ENCODE measurements at regions not wholly inside any gene's neighbourhood (a gene's known extent, or its start where the extent isn't known, plus 50 kb on each side); places are given as distances from the start of the nearest gene placed in this dataset.

DNA sequence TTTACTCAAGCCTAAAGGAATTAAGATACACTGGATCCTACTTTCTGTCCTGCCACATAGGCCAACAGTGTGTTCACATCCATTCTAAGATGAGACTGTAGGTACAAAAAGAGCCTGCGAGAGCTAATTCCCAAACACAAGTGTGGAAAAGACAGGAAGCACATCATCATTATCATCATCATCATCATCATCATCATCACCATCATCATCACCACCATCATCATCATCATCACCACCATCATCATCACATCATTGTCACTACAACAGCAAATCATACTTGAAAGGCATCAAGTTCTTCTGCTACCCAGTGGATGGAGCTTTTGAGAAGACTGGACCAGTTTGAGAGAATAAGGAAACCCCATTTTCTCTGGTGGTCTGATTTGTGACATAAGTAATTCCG is 268.1 kb downstream of the HS3ST3A1 start:
- H3K79me2 ChIP-seq (ENCODE audit: insufficient read depth, low read length): no peaks in the 10 kb centered on the region
- peaks cover 0 to 2% (median 0%) of the 10 kb centered on the region in 7 donors for H3K9me3 Mint-ChIP-seq
- H3K27me3 Mint-ChIP-seq (ENCODE audit: low read depth in 3 of 3): peaks cover 3 to 7% (median 4%) of the 10 kb centered on the region in 3 donors
- no peaks in the 10 kb centered on the region for H4K20me1 ChIP-seq (ENCODE audit: insufficient read depth, low read length)
- 100% methylated on average over 1 of the region's 2 CpGs for WGBS (ENCODE audit: insufficient coverage)
- H3K4me2 ChIP-seq (replicated peaks; ENCODE audit: extremely low read depth, low read length, poor library complexity, severe bottlenecking): no peak overlapping the region
- no peak overlapping the region for H3K27ac Mint-ChIP-seq
- H3K27ac ChIP-seq (ENCODE audit: low read depth in 1 of 2, low read length in 2 of 2): no peak overlapping the region
- no peak for TF ChIP-seq CTCF (IDR thresholded peaks at IDR 0.05)
- H3K4me1 Mint-ChIP-seq: peaks cover 5% of the 10 kb centered on the region
- H3K9ac ChIP-seq (ENCODE audit: insufficient read depth, low read length, poor library complexity, severe bottlenecking): no peak overlapping the region
- H2AFZ ChIP-seq (ENCODE audit: insufficient read depth, low read depth, low read length, poor library complexity, severe bottlenecking): no peak overlapping the region
- no peaks in the 10 kb centered on the region for H3K9me3 ChIP-seq (replicated peaks in 1 of 2; ENCODE audit: control insufficient read depth in 1 of 2, insufficient read depth in 1 of 2, low read length in 2 of 2)
- no peaks in the 10 kb centered on the region for H3K36me3 ChIP-seq (replicated peaks in 1 of 2; ENCODE audit: control insufficient read depth in 1 of 2, insufficient read depth in 2 of 2, low read length in 2 of 2)
- peaks cover 4 to 6% of the 10 kb centered on the region in 2 donors for H3K27me3 ChIP-seq (ENCODE audit: control insufficient read depth in 2 of 2, insufficient read depth in 2 of 2, low read length in 2 of 2)
- H3K4me3 ChIP-seq (replicated peaks in 1 of 3; ENCODE audit: low read depth in 2 of 3, low read length in 3 of 3): no peak overlapping the region
- H3K4me1 ChIP-seq (ENCODE audit: control insufficient read depth in 1 of 2, insufficient read depth in 2 of 2, low read length in 2 of 2): no peaks in the 10 kb centered on the region
- intact Hi-C loops (cut with micrococcal nuclease): no loop called here
- no peaks in the 10 kb centered on the region for H3K36me3 Mint-ChIP-seq
- no peak overlapping the region for H3K4me3 Mint-ChIP-seq
- no peak for DNase-seq

DNA sequence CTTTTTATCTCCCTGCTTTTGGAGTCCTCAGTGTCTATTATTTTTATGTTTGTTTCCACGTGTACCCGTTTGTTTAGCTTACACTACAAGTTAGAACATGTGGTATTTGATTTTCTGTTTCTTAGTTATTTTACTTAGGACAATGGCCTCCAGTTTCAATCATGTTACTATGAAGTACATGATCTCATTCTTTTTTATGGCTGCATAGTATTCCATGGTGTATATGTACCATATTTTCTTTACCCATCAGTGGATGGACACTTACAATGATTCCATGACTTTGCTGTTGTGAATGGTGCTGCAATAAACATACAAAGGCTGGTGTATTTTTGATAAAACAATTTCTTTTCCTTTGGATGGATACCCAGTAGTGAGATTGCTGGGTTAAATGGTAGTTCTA is 269.5 kb downstream of the HS3ST3A1 start:
- H3K27ac Mint-ChIP-seq: no peak overlapping the region
- no CpG with 5 or more reads among the region's 2 CpGs for WGBS (ENCODE audit: insufficient coverage)
- Histone ChIP-seq H3K27me3 (ENCODE audit: control insufficient read depth in 2 of 2, insufficient read depth in 2 of 2, low read length in 2 of 2) (no peaks in the 10 kb centered on the region), H3K4me1 (ENCODE audit: control insufficient read depth in 1 of 2, insufficient read depth in 2 of 2, low read length in 2 of 2) (no peaks in the 10 kb centered on the region), H2AFZ (ENCODE audit: insufficient read depth, low read depth, low read length, poor library complexity, severe bottlenecking) (no peak overlapping the region), H3K27ac (ENCODE audit: low read depth in 1 of 2, low read length in 2 of 2) (no peak overlapping the region), H3K79me2 (ENCODE audit: insufficient read depth, low read length) (no peaks in the 10 kb centered on the region), H3K9ac (ENCODE audit: insufficient read depth, low read length, poor library complexity, severe bottlenecking) (no peak overlapping the region), H3K36me3 (replicated peaks in 1 of 2; ENCODE audit: control insufficient read depth in 1 of 2, insufficient read depth in 2 of 2, low read length in 2 of 2) (no peaks in the 10 kb centered on the region), H3K9me3 (replicated peaks in 1 of 2; ENCODE audit: control insufficient read depth in 1 of 2, insufficient read depth in 1 of 2, low read length in 2 of 2) (no peaks in the 10 kb centered on the region), H4K20me1 (ENCODE audit: insufficient read depth, low read length) (no peaks in the 10 kb centered on the region), H3K4me3 (replicated peaks in 1 of 3; ENCODE audit: low read depth in 2 of 3, low read length in 3 of 3) (no peak overlapping the region), H3K4me2 (replicated peaks; ENCODE audit: extremely low read depth, low read length, poor library complexity, severe bottlenecking) (no peak overlapping the region)
- no peak overlapping the region for H3K4me3 Mint-ChIP-seq
- H3K4me1 Mint-ChIP-seq: no peaks in the 10 kb centered on the region
- no peak for TF ChIP-seq CTCF (IDR thresholded peaks at IDR 0.05)
- no peaks in the 10 kb centered on the region for H3K36me3 Mint-ChIP-seq
- peaks cover 2 to 4% (median 4%) of the 10 kb centered on the region in 3 donors for H3K27me3 Mint-ChIP-seq (ENCODE audit: low read depth in 3 of 3)
- peaks cover 0 to 2% (median 0%) of the 10 kb centered on the region in 7 donors for H3K9me3 Mint-ChIP-seq
- intact Hi-C loops (cut with micrococcal nuclease): no loop called here
- no peak for DNase-seq

All from CD14-positive monocyte (primary cell).